BLaER1 (cell line): ENCODE measurements at regions not wholly inside any gene's neighbourhood (a gene's known extent, or its start where the extent isn't known, plus 50 kb on each side); places are given as distances from the start of the nearest gene placed in this dataset.

Source experiments
- H3K27ac ChIP-seq: shearing (Covaris generic); formaldehyde crosslinking; 2 replicates; pipeline ENCODE4 v1.8.1; 2022
- H3K27me3 ChIP-seq: shearing (Covaris generic); formaldehyde crosslinking; 2 replicates; pipeline ENCODE4 v1.8.1; 2022
- H3K36me3 ChIP-seq: shearing (Covaris generic); formaldehyde crosslinking; 2 replicates; pipeline ENCODE4 v1.8.1; 2022
- H3K4me1 ChIP-seq: shearing (Covaris generic); formaldehyde crosslinking; 2 replicates; pipeline ENCODE4 v1.8.1; 2022
- H3K4me2 ChIP-seq: shearing (Covaris generic); formaldehyde crosslinking; 2 replicates; pipeline ENCODE4 v1.8.1; 2022
- H3K4me3 ChIP-seq: shearing (Covaris generic); formaldehyde crosslinking; 2 replicates; pipeline ENCODE4 v1.8.1; 2022
- H3K9ac ChIP-seq: shearing (Covaris generic); formaldehyde crosslinking; 2 replicates; pipeline ENCODE4 v1.8.1; 2022
- H3K9me3 ChIP-seq: shearing (Covaris generic); formaldehyde crosslinking; 2 replicates; pipeline ENCODE4 v1.8.1; 2022
- H4K20me1 ChIP-seq: shearing (Covaris generic); formaldehyde crosslinking; 2 replicates; pipeline ENCODE4 v1.8.1; 2022
- Cebpa-rat ChIP-seq: shearing (Covaris generic); IDR thresholded peaks from 2 replicates; pipeline ENCODE4 v1.8.1; 2022

DNA sequence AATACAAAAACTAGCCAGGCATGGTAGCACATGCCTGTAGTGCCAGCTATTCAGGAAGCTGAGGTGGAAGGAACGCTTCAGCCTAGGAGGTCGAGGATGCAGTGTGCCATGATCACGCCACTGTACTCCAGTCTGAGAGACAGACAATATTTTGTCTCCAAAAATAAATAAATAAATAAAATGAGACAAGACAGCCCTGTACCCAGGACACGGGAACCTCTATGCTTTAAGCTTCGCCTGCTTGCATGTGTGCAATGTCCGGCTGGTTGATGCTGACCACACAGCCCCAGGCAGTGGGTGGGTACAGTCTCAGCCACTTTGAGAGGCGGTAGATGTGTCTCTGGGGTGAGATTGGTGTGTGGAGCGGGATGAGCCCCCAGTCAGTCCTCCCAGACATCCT lies 52.0 kb upstream of the MPEG1 start:
- Histone ChIP-seq H3K36me3 (no peaks in the 10 kb centered on the region), H3K4me3 (no peak overlapping the region), H3K9ac (no peak overlapping the region), H3K27me3 (no peaks in the 10 kb centered on the region), H3K4me1 (peaks cover 77% of the 10 kb centered on the region), H4K20me1 (no peaks in the 10 kb centered on the region), H3K9me3 (no peaks in the 10 kb centered on the region), H3K4me2 (peak overlapping the region; percentile 74), H3K27ac (peak overlapping the region; percentile 76)
- no peak for TF ChIP-seq Cebpa-rat

DNA sequence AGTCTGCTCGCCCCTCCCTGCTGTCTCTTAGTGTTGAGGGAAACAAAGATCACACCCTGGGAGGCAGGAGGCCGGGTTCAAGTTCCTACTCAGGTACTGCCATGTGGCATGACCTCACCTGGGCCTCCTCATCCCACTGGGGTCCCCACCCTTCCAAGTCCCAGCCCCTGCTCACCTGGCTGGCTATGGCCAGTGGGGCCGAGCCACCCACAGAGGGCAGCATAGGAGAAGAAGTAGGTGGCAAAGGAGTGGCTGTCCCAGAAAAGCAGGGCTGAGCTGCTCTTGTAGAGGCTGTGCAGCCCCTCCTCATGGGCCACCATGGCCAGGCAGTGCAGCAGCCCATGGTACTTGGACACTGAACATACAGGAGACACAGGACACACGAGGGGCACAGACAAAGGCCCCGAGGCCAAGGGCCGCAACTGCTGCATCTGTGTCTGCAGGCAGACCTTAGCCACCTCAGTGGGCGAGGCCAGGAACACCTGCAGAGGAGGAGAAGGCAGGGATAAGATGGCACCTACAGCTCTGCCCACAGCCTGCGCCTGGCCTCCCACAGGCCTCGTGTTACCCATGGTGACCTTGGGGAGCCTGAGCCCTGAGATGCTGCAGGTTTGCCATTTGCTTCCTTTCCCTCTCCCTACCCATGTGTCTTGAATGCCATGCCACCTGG lies 50.6 kb upstream of the MPEG1 start:
- Histone ChIP-seq H3K27ac (peak overlapping the region; percentile 41), H3K9ac (no peak overlapping the region), H3K4me2 (peak overlapping the region; percentile 22; the same call in 1 of the 2 replicates), H3K9me3 (no peaks in the 10 kb centered on the region), H3K4me1 (peaks cover 63% of the 10 kb centered on the region), H3K4me3 (no peak overlapping the region), H3K27me3 (no peaks in the 10 kb centered on the region), H3K36me3 (no peaks in the 10 kb centered on the region), H4K20me1 (no peaks in the 10 kb centered on the region)
- TF ChIP-seq Cebpa-rat, result no peak
